ENCODE measurements at regions not wholly inside any gene's neighbourhood (a gene's known extent, or its start where the extent isn't known, plus 50 kb on each side); places are given as distances from the start of the nearest gene placed in this dataset.

- TF ChIP-seq CREB1 (CRISPR knock-in tag; IDR thresholded peaks at IDR 0.05; ENCODE audit: low read depth) (no peak), EZH2 (IDR thresholded peaks at IDR 0.05; ENCODE audit: low read depth, unreplicated experiment) (no peak), ZNF331 (CRISPR knock-in tag; IDR thresholded peaks at IDR 0.05; ENCODE audit: low read depth) (no peak), ZNF114 (CRISPR knock-in tag; IDR thresholded peaks at IDR 0.05) (no peak)
These were observed 76.6 kb upstream of the ABCA1 start (continued) for GRCh38 chr9:105004466-105005090.

- Histone ChIP-seq H3K27me3 (ENCODE audit: insufficient read depth) (no peaks in the 10 kb centered on the region), H2AFZ (no peak overlapping the region), H3K9me2 (ENCODE audit: insufficient read depth) (no peaks in the 10 kb centered on the region), H3K4me3 (no peak overlapping the region), H3K36me3 (ENCODE audit: insufficient read depth) (no peaks in the 10 kb centered on the region), H3K4me2 (no peak overlapping the region), H4K20me1 (replicated peaks; ENCODE audit: insufficient read depth) (no peaks in the 10 kb centered on the region), H3K4me1 (ENCODE audit: insufficient read depth) (no peaks in the 10 kb centered on the region), H3K27ac (ENCODE audit: low read depth) (no peak overlapping the region), H3F3A (replicated peaks; ENCODE audit: low read depth) (no peaks in the 10 kb centered on the region), H3K79me2 (replicated peaks; ENCODE audit: insufficient read depth) (no peaks in the 10 kb centered on the region)
- no peak for TF ChIP-seq JUNB (IDR thresholded peaks at IDR 0.05; ENCODE audit: unreplicated experiment)
- TF ChIP-seq ETS1 (IDR thresholded peaks at IDR 0.05) = no peak
- TF ChIP-seq EZH2 (IDR thresholded peaks at IDR 0.05; ENCODE audit: low read depth, unreplicated experiment) = no peak
- TF ChIP-seq STAT1 (IDR thresholded peaks at IDR 0.05; ENCODE audit: unreplicated experiment) = no peak
- no peak for TF ChIP-seq EZH2phosphoT487 (IDR thresholded peaks at IDR 0.05; ENCODE audit: unreplicated experiment)
- TF ChIP-seq ZNF114 (CRISPR knock-in tag; IDR thresholded peaks at IDR 0.05) = no peak
- TF ChIP-seq ZNF462 (CRISPR knock-in tag; IDR thresholded peaks at IDR 0.05) = no peak
- no peak for TF ChIP-seq REST (IDR thresholded peaks at IDR 0.05; ENCODE audit: unreplicated experiment)
- TF ChIP-seq POLR2AphosphoS5 (IDR thresholded peaks at IDR 0.05; ENCODE audit: low read depth) = no peak
- no peak for TF ChIP-seq NANOG (IDR thresholded peaks at IDR 0.05; ENCODE audit: borderline replicate concordance)
- TF ChIP-seq ZNF331 (CRISPR knock-in tag; IDR thresholded peaks at IDR 0.05; ENCODE audit: low read depth) = no peak
- no peak for TF ChIP-seq CREB1 (CRISPR knock-in tag; IDR thresholded peaks at IDR 0.05; ENCODE audit: low read depth)
- Mint-ChIP-seq H3K36me3 (ENCODE audit: low read depth) (no peaks in the 10 kb centered on the region), H3K27me3 (ENCODE audit: insufficient read depth, low read depth, poor library complexity) (no peaks in the 10 kb centered on the region), H3K4me3 (no peak overlapping the region), H3K9me3 (no peaks in the 10 kb centered on the region), H3K27ac (no peak overlapping the region), H3K4me1 (peaks cover 4% of the 10 kb centered on the region; the same call in 2 of the 3 replicates)
- ATAC-seq (no peak), DNase-seq (ENCODE audit: low spot score) (no peak)
These were observed 77.2 kb upstream of the ABCA1 start for GRCh38 chr9:105005186-105005585.
